Activated CD4-positive, alpha-beta memory T cell treated with anti-CD3 and anti-CD28 coated beads, Interleukin-2, amount 10 ng/mL, durations not matched to agents 7 days and 5 days (primary cell): ENCODE measurements at regions not wholly inside any gene's neighbourhood (a gene's known extent, or its start where the extent isn't known, plus 50 kb on each side); places are given as distances from the start of the nearest gene placed in this dataset.

Source experiments
- CTCF ChIA-PET: fragments of 350-600 bp; sonication (Branson Sonifier 250); formaldehyde crosslinking; loops from one replicate; lab custom pipeline; 2021; ENCODE audit warnings: antibody characterized with exemption, inconsistent platforms; lab: Charles Lee
- POLR2A ChIA-PET: fragments of 350-600 bp; sonication (Branson Sonifier 250); formaldehyde crosslinking; loops from one replicate; lab custom pipeline; 2021; ENCODE audit warnings: antibody characterized with exemption; lab: Charles Lee
- DNase-seq: peaks from one replicate; pipeline ENCODE4 v3.0.0-alpha.2; 2020
- H3K27ac Mint-ChIP-seq: one replicate; pipeline ENCODE4 v1.8.0; 2021; ENCODE audit warnings: mild to moderate bottlenecking, mixed read lengths
- H3K27me3 Mint-ChIP-seq: one replicate; pipeline ENCODE4 v1.8.0; 2021; ENCODE audit warnings: mixed read lengths
- H3K36me3 Mint-ChIP-seq: one replicate; pipeline ENCODE4 v1.8.0; 2021; ENCODE audit warnings: low read depth, mixed read lengths
- H3K4me1 Mint-ChIP-seq: one replicate; pipeline ENCODE4 v1.8.0; 2021; ENCODE audit warnings: mixed read lengths
- H3K4me3 Mint-ChIP-seq: one replicate; pipeline ENCODE4 v1.8.0; 2021; ENCODE audit warnings: mild to moderate bottlenecking, mixed read lengths
- H3K9me3 Mint-ChIP-seq: one replicate; pipeline ENCODE4 v1.8.0; 2021; ENCODE audit warnings: mixed read lengths

DNA sequence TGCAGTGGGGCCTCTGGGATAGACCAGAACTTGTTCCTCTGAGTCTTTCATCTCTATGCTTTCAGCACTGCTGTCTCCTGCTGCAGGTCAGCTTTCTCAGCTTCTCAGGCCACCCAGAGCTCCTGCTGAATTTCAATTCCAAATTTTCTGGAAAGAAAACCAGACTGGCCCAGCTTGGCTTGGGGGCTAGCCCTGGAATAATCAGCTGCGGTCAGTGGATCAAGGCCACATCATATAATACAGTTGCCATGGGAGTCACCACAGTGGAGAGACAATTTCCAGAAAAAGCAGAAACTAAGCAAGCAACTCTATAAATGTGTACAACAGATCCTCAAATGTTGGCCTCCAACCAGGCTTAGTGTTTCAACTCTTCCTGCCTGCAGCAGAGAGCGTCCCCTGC lies 91.1 kb upstream of the SLC24A5 start:
- no peak overlapping the region for H3K27ac Mint-ChIP-seq
- H3K4me3 Mint-ChIP-seq = no peak overlapping the region

GRCh38 chr15:48031466-48031865 lies 89.3 kb upstream of the SLC24A5 start:
- ChIA-PET CTCF (no interaction called here), POLR2A (no interaction called here)
- no peak overlapping the region for H3K27ac Mint-ChIP-seq
- H3K4me1 Mint-ChIP-seq = no peaks in the 10 kb centered on the region
- H3K4me3 Mint-ChIP-seq = no peak overlapping the region
- DNase-seq = no peak
- H3K36me3 Mint-ChIP-seq = no peaks in the 10 kb centered on the region
- H3K27me3 Mint-ChIP-seq = no peaks in the 10 kb centered on the region
- H3K9me3 Mint-ChIP-seq = no peaks in the 10 kb centered on the region

More for the DNA sequence above, 91.1 kb upstream of the SLC24A5 start:
- H3K36me3 Mint-ChIP-seq = no peaks in the 10 kb centered on the region
- no peaks in the 10 kb centered on the region for H3K9me3 Mint-ChIP-seq
- H3K4me1 Mint-ChIP-seq = no peaks in the 10 kb centered on the region
- CTCF ChIA-PET = no interaction called here
- POLR2A ChIA-PET = no interaction called here
- no peak for DNase-seq
- H3K27me3 Mint-ChIP-seq = no peaks in the 10 kb centered on the region

GRCh38 chr15:48031973-48032372 lies 88.8 kb upstream of the SLC24A5 start:
- CTCF ChIA-PET = no interaction called here
- no peaks in the 10 kb centered on the region for H3K36me3 Mint-ChIP-seq

DNA sequence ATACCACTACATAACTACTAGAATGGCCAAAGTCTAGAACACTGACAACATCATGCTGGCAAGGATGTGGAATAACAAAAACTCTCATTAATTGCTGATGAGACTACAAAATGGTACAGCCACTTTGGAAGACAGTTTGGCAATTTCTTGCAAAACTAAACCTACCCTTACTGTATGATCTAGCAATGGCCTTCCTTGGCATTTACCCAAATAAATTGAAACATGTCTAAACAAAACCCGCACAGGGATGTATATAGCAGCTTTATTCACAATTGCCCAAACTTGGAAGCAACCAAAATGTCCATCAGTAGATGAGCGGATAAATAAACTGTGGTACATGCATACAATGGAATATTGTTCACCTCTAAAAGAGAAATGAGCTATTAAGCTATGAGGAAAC lies 87.9 kb upstream of the SLC24A5 start:
- Mint-ChIP-seq H3K27ac (no peak overlapping the region), H3K4me3 (no peak overlapping the region), H3K27me3 (no peaks in the 10 kb centered on the region), H3K36me3 (no peaks in the 10 kb centered on the region), H3K9me3 (no peaks in the 10 kb centered on the region), H3K4me1 (no peaks in the 10 kb centered on the region)
- no peak for DNase-seq
- CTCF ChIA-PET = no interaction called here
- POLR2A ChIA-PET = no interaction called here

More at GRCh38 chr15:48031973-48032372, 88.8 kb upstream of the SLC24A5 start:
- H3K27ac Mint-ChIP-seq = no peak overlapping the region
- POLR2A ChIA-PET = no interaction called here
- no peak overlapping the region for H3K4me3 Mint-ChIP-seq
- no peaks in the 10 kb centered on the region for H3K9me3 Mint-ChIP-seq
- H3K27me3 Mint-ChIP-seq = no peaks in the 10 kb centered on the region
- no peaks in the 10 kb centered on the region for H3K4me1 Mint-ChIP-seq
- DNase-seq = no peak

GRCh38 chr15:48038221-48038620 lies 82.6 kb upstream of the SLC24A5 start:
- Mint-ChIP-seq H3K9me3 (no peaks in the 10 kb centered on the region), H3K4me1 (no peaks in the 10 kb centered on the region), H3K36me3 (no peaks in the 10 kb centered on the region), H3K27me3 (peaks cover 4% of the 10 kb centered on the region), H3K4me3 (no peak overlapping the region), H3K27ac (no peak overlapping the region)
- DNase-seq = no peak
- CTCF ChIA-PET = no interaction called here
- POLR2A ChIA-PET = no interaction called here

DNA sequence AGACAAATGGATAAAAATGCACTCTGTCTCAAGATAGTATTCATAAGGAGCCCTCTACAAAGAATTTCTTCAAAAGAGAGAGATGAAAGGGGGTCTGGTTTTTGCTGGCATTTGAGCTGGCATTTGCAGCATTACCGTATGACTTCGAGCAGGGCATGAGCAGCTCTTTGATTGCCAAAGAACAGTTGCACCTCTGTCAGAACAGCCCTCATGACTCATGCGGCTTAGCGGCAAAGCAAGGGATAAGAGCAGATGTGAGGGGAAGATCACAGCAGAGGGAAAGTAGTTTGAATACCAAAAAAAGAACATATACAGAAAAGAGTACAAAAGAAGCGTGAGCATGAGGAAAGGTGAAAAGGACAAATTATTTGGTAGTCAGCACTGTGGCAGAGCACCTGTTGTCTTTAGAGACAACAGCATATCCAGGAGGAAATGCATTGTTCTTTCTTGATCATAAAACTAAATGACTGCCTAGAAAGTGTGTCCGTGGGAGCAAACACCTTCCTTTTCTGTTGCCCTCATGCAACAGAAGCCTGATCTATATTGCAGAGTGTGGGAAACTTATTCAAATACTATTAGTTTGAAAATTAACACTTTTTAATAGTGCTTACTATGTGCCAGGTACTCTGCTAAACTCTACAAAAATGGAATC lies 80.5 kb upstream of the SLC24A5 start:
- no peak for DNase-seq

DNA sequence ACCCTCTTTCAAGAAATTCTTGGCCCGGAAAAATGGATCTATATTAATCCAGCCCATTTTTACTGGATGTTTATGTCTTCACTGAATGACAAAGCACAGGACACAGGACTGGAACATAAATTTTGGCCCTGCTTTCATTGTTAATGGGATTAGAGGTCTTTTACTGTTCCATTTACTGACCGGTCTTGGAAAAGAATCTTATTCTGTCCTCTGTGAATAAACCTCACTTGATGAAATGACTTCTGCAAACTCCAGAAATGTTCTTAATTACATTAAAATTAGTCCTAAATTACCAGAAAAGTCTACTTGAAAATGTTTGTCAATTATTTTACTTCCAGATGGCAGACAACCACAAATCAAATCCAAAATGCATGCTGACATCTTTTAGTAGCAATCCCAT lies 79.3 kb upstream of the SLC24A5 start:
- H3K27me3 Mint-ChIP-seq = peaks cover 4% of the 10 kb centered on the region
- no peak overlapping the region for H3K27ac Mint-ChIP-seq
- H3K4me1 Mint-ChIP-seq = no peaks in the 10 kb centered on the region
- H3K36me3 Mint-ChIP-seq = no peaks in the 10 kb centered on the region
- ChIA-PET POLR2A (no interaction called here), CTCF (no interaction called here)
- H3K9me3 Mint-ChIP-seq = no peaks in the 10 kb centered on the region
- H3K4me3 Mint-ChIP-seq = no peak overlapping the region
- DNase-seq = no peak

More for the DNA sequence above, 80.5 kb upstream of the SLC24A5 start:
- Mint-ChIP-seq H3K36me3 (no peaks in the 10 kb centered on the region), H3K27me3 (peaks cover 4% of the 10 kb centered on the region), H3K4me3 (no peak overlapping the region), H3K9me3 (no peaks in the 10 kb centered on the region), H3K4me1 (no peaks in the 10 kb centered on the region), H3K27ac (no peak overlapping the region)
- POLR2A ChIA-PET = no interaction called here
- CTCF ChIA-PET = no interaction called here

GRCh38 chr15:48046813-48047438 lies 73.9 kb upstream of the SLC24A5 start:
- Mint-ChIP-seq H3K36me3 (no peaks in the 10 kb centered on the region), H3K9me3 (no peaks in the 10 kb centered on the region), H3K27me3 (no peaks in the 10 kb centered on the region), H3K27ac (no peak overlapping the region), H3K4me1 (no peaks in the 10 kb centered on the region), H3K4me3 (no peak overlapping the region)
- ChIA-PET CTCF (no interaction called here), POLR2A (no interaction called here)
- no peak for DNase-seq

DNA sequence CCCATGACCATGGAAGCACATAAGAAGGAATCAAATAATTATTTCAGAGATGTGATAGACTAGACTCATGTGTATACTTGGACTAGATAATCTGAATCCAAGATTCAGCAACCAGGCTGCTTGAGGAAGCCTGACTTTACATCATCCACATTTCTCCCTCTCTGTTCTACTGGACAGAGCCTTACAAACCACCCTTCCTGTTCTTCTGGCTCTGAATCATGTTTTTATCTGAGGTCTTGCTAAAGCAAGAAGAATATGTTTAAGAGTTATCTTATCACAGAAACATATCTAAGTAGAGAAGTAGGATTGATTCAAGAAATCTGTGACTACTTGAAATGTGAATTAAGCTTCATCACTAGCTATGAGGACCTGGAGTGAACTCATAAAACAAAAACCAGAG lies 71.1 kb upstream of the SLC24A5 start:
- POLR2A ChIA-PET = no interaction called here
- H3K36me3 Mint-ChIP-seq = no peaks in the 10 kb centered on the region
- CTCF ChIA-PET = no interaction called here
- H3K4me3 Mint-ChIP-seq = no peak overlapping the region
- no peak overlapping the region for H3K27ac Mint-ChIP-seq
- H3K9me3 Mint-ChIP-seq = no peaks in the 10 kb centered on the region
- DNase-seq = no peak
- no peaks in the 10 kb centered on the region for H3K27me3 Mint-ChIP-seq
- H3K4me1 Mint-ChIP-seq = no peaks in the 10 kb centered on the region

GRCh38 chr15:48052946-48053345 lies 67.8 kb upstream of the SLC24A5 start:
- H3K4me3 Mint-ChIP-seq = no peak overlapping the region
- no peak overlapping the region for H3K27ac Mint-ChIP-seq
- H3K36me3 Mint-ChIP-seq = no peaks in the 10 kb centered on the region
- H3K4me1 Mint-ChIP-seq = no peaks in the 10 kb centered on the region
- CTCF ChIA-PET = no interaction called here
- no peaks in the 10 kb centered on the region for H3K27me3 Mint-ChIP-seq
- DNase-seq = no peak
- no peaks in the 10 kb centered on the region for H3K9me3 Mint-ChIP-seq
- POLR2A ChIA-PET = no interaction called here

- Mint-ChIP-seq H3K4me3 (no peak overlapping the region), H3K27ac (no peak overlapping the region), H3K27me3 (no peaks in the 10 kb centered on the region), H3K36me3 (no peaks in the 10 kb centered on the region), H3K9me3 (no peaks in the 10 kb centered on the region), H3K4me1 (peaks cover 3% of the 10 kb centered on the region)
- CTCF ChIA-PET = no interaction called here
- no peak for DNase-seq
- POLR2A ChIA-PET = no interaction called here
These were observed 62.4 kb upstream of the SLC24A5 start for GRCh38 chr15:48058371-48058770.

GRCh38 chr15:48059791-48060190 lies 61.0 kb upstream of the SLC24A5 start:
- Mint-ChIP-seq H3K27me3 (no peaks in the 10 kb centered on the region), H3K4me1 (peaks cover 3% of the 10 kb centered on the region), H3K27ac (no peak overlapping the region), H3K36me3 (no peaks in the 10 kb centered on the region), H3K4me3 (no peak overlapping the region), H3K9me3 (no peaks in the 10 kb centered on the region)
- no peak for DNase-seq
- CTCF ChIA-PET = interaction anchor here (0.8 kb wide), 1 partner anchor 25 kb away, joined by 3 read pairs; no protein-coding TSS in a partner anchor
- POLR2A ChIA-PET = no interaction called here

DNA sequence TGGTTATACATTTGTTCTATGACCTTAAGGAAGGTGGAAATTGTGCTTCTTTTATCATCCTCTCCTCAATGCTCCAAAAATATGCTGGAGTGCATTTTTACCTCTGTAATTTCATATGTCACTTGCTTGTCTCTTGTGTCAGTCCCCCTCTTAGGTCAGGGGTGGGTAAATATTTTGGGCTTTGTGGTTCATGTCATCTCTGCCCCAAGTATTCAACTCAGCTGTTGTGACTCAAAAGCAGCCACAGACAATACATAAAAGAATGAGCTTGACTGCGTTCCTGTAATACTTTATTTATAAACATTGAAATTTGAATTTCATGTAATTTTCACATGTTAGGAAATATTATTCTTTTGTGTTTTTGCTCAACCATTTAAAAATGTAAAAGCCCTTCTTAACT lies 60.4 kb upstream of the SLC24A5 start:
- Mint-ChIP-seq H3K4me1 (peaks cover 3% of the 10 kb centered on the region), H3K4me3 (no peak overlapping the region), H3K27me3 (no peaks in the 10 kb centered on the region), H3K27ac (no peak overlapping the region), H3K9me3 (no peaks in the 10 kb centered on the region), H3K36me3 (no peaks in the 10 kb centered on the region)
- ChIA-PET POLR2A (no interaction called here), CTCF (interaction anchor here (0.8 kb wide), 1 partner anchor 25 kb away, joined by 3 read pairs; no protein-coding TSS in a partner anchor)
- no peak for DNase-seq

- H3K36me3 Mint-ChIP-seq = no peaks in the 10 kb centered on the region
- H3K4me1 Mint-ChIP-seq = peaks cover 3% of the 10 kb centered on the region
- H3K27me3 Mint-ChIP-seq = no peaks in the 10 kb centered on the region
- CTCF ChIA-PET = no interaction called here
- POLR2A ChIA-PET = no interaction called here
- H3K4me3 Mint-ChIP-seq = no peak overlapping the region
- no peak for DNase-seq
- no peaks in the 10 kb centered on the region for H3K9me3 Mint-ChIP-seq
- H3K27ac Mint-ChIP-seq = no peak overlapping the region
These were observed 59.2 kb upstream of the SLC24A5 start for GRCh38 chr15:48061605-48062004.
